ENCODE measurements at regions not wholly inside any gene's neighbourhood (a gene's known extent, or its start where the extent isn't known, plus 50 kb on each side); places are given as distances from the start of the nearest gene placed in this dataset.

GRCh38 chr3:25153136-25153535 is 274.9 kb upstream of the RARB start:
- TF ChIP-seq CTCF (IDR thresholded peaks at IDR 0.05), result no peak
- TF ChIP-seq POLR2AphosphoS5 (IDR thresholded peaks at IDR 0.05; ENCODE audit: low read depth, low read length), result no peak
